Liver (tissue), 8 donors: ENCODE measurements at regions not wholly inside any gene's neighbourhood (a gene's known extent, or its start where the extent isn't known, plus 50 kb on each side); places are given as distances from the start of the nearest gene placed in this dataset.

Experiments
- DNase-seq: peaks from one replicate; pipeline ENCODE4 v3.0.0-alpha.2; 2017; ENCODE audit warnings: low spot score
- H3K27ac ChIP-seq, 2 donors: one replicate each; pipeline ENCODE4 v1.7.0; 2013; ENCODE audit warnings: inconsistent platforms in 2 of 2, low read length in 2 of 2, control low read depth in 1 of 2, low read depth in 1 of 2, mild to moderate bottlenecking in 1 of 2
- H3K27me3 ChIP-seq, 4 donors: one replicate each; pipeline versions ENCODE4 v1.6.1 to v1.7.0; 2013; ENCODE audit warnings: low read length in 3 of 4, inconsistent platforms in 1 of 4, mild to moderate bottlenecking in 1 of 4, moderate library complexity in 1 of 4; ENCODE audit not compliant: control insufficient read depth in 4 of 4, insufficient read depth in 4 of 4
- H3K36me3 ChIP-seq, 4 donors: one replicate each; pipeline versions ENCODE4 v1.6.1 to v1.7.0; 2013; ENCODE audit warnings: low read length in 3 of 4, mild to moderate bottlenecking in 3 of 4, low read depth in 1 of 4, moderate library complexity in 1 of 4; ENCODE audit not compliant: control insufficient read depth in 4 of 4, insufficient read depth in 3 of 4
- H3K4me1 ChIP-seq, 4 donors: one replicate each; pipeline versions ENCODE4 v1.6.1 to v1.7.0; 2013; ENCODE audit warnings: low read length in 3 of 4, mild to moderate bottlenecking in 3 of 4, moderate library complexity in 1 of 4; ENCODE audit not compliant: control insufficient read depth in 4 of 4, insufficient read depth in 4 of 4
- H3K4me3 ChIP-seq, 3 donors: one replicate each; pipeline versions ENCODE4 v1.6.1 to v1.7.0; 2013; ENCODE audit warnings: low read length in 3 of 3, control low read depth in 1 of 3, low read depth in 1 of 3, mild to moderate bottlenecking in 1 of 3
- H3K9ac ChIP-seq, 2 donors: one replicate each; pipeline ENCODE4 v1.7.0; 2013; ENCODE audit warnings: low read length in 2 of 2, mild to moderate bottlenecking in 2 of 2, moderate library complexity in 2 of 2, control low read depth in 1 of 2, low read depth in 1 of 2
- H3K9me3 ChIP-seq, 4 donors: one replicate each; pipeline versions ENCODE4 v1.6.1 to v1.7.0; 2013; ENCODE audit warnings: low read length in 3 of 4; ENCODE audit not compliant: control insufficient read depth in 4 of 4
- EGR1 ChIP-seq, 2 donors: IDR thresholded peaks; 2 replicates each; pipeline ENCODE4 v1.6.1; 2016 to 2018; ENCODE audit warnings: antibody characterized with exemption in 2 of 2, low read depth in 2 of 2
- FOXA1 ChIP-seq: IDR thresholded peaks from 2 replicates; pipeline ENCODE4 v1.6.1; 2016; ENCODE audit warnings: antibody characterized with exemption
- FOXA2 ChIP-seq: IDR thresholded peaks from 2 replicates; pipeline ENCODE4 v1.6.1; 2016; ENCODE audit warnings: antibody characterized with exemption
- HNF4A ChIP-seq, 2 donors: conservative IDR thresholded peaks; 2 replicates each; pipeline ENCODE4 v1.6.1; 2016; ENCODE audit warnings: antibody characterized with exemption in 2 of 2, mild to moderate bottlenecking in 2 of 2
- HNF4G ChIP-seq: IDR thresholded peaks from 2 replicates; pipeline ENCODE4 v1.6.1; 2016; ENCODE audit warnings: antibody characterized with exemption
- NR2F2 ChIP-seq: IDR thresholded peaks from 2 replicates; pipeline ENCODE4 v1.6.1; 2016; ENCODE audit warnings: antibody characterized with exemption
- TAF1 ChIP-seq: conservative IDR thresholded peaks from 2 replicates; pipeline ENCODE4 v1.6.1; 2016; ENCODE audit warnings: antibody characterized with exemption, mild to moderate bottlenecking
- YY1 ChIP-seq: IDR thresholded peaks from 2 replicates; pipeline ENCODE4 v1.6.1; 2016; ENCODE audit warnings: antibody characterized with exemption, mild to moderate bottlenecking
- WGBS: extraction: QIAGEN DNeasy Blood & Tissue Kit; methylation state at CpG from one replicate; pipeline ENCODE4 v1.1.7; 2013; 5-methylcytosine and 5-hydroxymethylcytosine counted together
- TF ChIP-seq, protein P1 (sequence below): fragments of 150-350 bp; IDR thresholded peaks from 2 replicates; pipeline ENCODE4 v1.5.1; 2017; ENCODE audit warnings: improper control_type of control experiment, low read depth, low read length; ENCODE audit not compliant: missing input control
- TF ChIP-seq, protein P2 (sequence below): IDR thresholded peaks from 2 replicates; pipeline ENCODE4 v1.6.1; 2016; ENCODE audit warnings: antibody characterized with exemption
- TF ChIP-seq, protein P3 (sequence below): IDR thresholded peaks from 2 replicates; pipeline ENCODE4 v1.6.1; 2016; ENCODE audit warnings: antibody characterized with exemption, mild to moderate bottlenecking
- donor health status: healthy.
- donor health status: healthy.
- donor health status: healthy.
- donor health status: healthy.
- donor health status: healthy.

DNA sequence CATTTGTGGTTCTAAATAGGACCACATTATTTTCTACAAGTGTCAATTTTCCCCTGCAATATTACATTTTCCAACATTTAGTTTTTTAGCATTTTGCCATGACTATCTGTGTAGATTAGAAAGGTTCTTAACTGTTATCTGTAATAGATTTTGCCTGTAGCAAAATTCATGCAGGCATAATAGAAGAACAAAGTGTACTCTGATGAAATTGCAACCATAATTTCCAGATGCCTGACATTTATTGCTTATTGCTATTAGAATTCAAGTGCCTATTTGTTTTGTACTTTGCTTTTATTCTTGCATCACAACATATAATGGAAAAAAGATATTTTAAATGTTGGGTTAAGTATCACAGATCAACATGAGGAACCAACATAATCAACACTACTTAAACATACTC is 337.7 kb downstream of the TOX3 start:
- TF ChIP-seq FOXA1 (no peak), TAF1 (no peak), EGR1 (IDR thresholded peaks at IDR 0.05; ENCODE audit: low read depth in 2 of 2) (no peak), HNF4G (no peak)
- TF ChIP-seq, protein P1, sequence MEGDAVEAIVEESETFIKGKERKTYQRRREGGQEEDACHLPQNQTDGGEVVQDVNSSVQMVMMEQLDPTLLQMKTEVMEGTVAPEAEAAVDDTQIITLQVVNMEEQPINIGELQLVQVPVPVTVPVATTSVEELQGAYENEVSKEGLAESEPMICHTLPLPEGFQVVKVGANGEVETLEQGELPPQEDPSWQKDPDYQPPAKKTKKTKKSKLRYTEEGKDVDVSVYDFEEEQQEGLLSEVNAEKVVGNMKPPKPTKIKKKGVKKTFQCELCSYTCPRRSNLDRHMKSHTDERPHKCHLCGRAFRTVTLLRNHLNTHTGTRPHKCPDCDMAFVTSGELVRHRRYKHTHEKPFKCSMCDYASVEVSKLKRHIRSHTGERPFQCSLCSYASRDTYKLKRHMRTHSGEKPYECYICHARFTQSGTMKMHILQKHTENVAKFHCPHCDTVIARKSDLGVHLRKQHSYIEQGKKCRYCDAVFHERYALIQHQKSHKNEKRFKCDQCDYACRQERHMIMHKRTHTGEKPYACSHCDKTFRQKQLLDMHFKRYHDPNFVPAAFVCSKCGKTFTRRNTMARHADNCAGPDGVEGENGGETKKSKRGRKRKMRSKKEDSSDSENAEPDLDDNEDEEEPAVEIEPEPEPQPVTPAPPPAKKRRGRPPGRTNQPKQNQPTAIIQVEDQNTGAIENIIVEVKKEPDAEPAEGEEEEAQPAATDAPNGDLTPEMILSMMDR, result no peak
- TF ChIP-seq, protein P2, sequence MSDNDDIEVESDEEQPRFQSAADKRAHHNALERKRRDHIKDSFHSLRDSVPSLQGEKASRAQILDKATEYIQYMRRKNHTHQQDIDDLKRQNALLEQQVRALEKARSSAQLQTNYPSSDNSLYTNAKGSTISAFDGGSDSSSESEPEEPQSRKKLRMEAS, result no peak
- DNase-seq, result no peak
- H3K4me3 ChIP-seq, result no peak overlapping the region
- no peaks in the 10 kb centered on the region for H3K27me3 ChIP-seq
- no peak overlapping the region for H3K9ac ChIP-seq
- H3K9me3 ChIP-seq, result no peaks in the 10 kb centered on the region
- H3K36me3 ChIP-seq, result no peaks in the 10 kb centered on the region
- no peaks in the 10 kb centered on the region for H3K4me1 ChIP-seq
- no peak overlapping the region for H3K27ac ChIP-seq

DNA sequence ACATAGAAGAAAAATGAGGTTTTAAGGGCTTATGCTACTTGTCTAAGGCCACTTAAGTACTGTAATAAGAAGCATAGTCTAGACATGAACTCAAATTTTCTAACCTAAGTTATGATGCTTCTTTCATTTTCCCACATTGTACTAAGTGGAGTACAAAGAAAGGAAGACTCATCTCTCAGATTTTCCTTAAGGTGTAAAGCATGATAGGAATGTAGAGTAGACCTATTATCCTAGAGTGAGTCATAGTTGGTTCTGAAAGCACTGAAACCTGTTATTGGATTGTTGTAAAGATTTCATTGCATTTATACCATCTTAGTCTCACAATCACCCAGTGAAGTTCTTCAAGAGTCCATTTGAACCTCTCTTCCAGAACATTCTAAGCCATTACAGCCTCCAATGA is 343.8 kb downstream of the TOX3 start:
- Histone ChIP-seq H3K27me3 (no peaks in the 10 kb centered on the region), H3K27ac (no peak overlapping the region), H3K9me3 (peaks cover 0 to 1% (median 0%) of the 10 kb centered on the region in 4 donors), H3K9ac (no peak overlapping the region), H3K4me3 (no peak overlapping the region), H3K4me1 (no peaks in the 10 kb centered on the region), H3K36me3 (no peaks in the 10 kb centered on the region)
- no peak for DNase-seq
- TF ChIP-seq NR2F2 (no peak), YY1 (no peak), FOXA2 (no peak)
- TF ChIP-seq, protein P3, sequence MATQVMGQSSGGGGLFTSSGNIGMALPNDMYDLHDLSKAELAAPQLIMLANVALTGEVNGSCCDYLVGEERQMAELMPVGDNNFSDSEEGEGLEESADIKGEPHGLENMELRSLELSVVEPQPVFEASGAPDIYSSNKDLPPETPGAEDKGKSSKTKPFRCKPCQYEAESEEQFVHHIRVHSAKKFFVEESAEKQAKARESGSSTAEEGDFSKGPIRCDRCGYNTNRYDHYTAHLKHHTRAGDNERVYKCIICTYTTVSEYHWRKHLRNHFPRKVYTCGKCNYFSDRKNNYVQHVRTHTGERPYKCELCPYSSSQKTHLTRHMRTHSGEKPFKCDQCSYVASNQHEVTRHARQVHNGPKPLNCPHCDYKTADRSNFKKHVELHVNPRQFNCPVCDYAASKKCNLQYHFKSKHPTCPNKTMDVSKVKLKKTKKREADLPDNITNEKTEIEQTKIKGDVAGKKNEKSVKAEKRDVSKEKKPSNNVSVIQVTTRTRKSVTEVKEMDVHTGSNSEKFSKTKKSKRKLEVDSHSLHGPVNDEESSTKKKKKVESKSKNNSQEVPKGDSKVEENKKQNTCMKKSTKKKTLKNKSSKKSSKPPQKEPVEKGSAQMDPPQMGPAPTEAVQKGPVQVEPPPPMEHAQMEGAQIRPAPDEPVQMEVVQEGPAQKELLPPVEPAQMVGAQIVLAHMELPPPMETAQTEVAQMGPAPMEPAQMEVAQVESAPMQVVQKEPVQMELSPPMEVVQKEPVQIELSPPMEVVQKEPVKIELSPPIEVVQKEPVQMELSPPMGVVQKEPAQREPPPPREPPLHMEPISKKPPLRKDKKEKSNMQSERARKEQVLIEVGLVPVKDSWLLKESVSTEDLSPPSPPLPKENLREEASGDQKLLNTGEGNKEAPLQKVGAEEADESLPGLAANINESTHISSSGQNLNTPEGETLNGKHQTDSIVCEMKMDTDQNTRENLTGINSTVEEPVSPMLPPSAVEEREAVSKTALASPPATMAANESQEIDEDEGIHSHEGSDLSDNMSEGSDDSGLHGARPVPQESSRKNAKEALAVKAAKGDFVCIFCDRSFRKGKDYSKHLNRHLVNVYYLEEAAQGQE, result no peak

DNA sequence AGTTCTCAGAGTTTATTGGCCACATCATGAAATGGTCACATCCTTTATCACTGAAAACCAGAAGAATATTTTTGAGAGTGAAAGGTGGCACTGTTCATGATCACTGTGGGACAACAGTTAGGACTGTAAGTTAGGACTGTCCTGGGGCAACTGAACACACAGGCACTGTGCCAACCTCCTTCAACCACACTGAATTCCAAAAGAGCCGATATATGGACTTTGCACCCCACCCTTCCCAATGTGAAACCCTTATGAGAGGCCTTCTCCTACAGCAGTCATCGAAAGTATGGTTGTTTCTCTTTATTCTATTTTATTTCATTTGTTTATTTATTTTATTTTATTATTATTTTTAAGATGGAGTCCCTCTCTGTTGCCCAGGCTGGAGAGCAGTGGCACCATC is 353.5 kb downstream of the TOX3 start:
- no peak for DNase-seq
- H3K9me3 ChIP-seq, result no peaks in the 10 kb centered on the region
- TF ChIP-seq NR2F2 (no peak), HNF4A (conservative IDR thresholded peaks at IDR 0.05) (peak; percentile 33 to 44)
- no peak overlapping the region for H3K27ac ChIP-seq
- H3K9ac ChIP-seq, result no peak overlapping the region
- H3K27me3 ChIP-seq, result no peaks in the 10 kb centered on the region
- WGBS, result 49% methylated on average over 2 of the region's 2 CpGs
- H3K36me3 ChIP-seq, result no peaks in the 10 kb centered on the region
- no peak overlapping the region for H3K4me3 ChIP-seq
- H3K4me1 ChIP-seq, result peaks cover 0 to 6% (median 0%) of the 10 kb centered on the region in 4 donors
